Choroid plexus epithelial cell (primary cell): ENCODE measurements at regions not wholly inside any gene's neighbourhood (a gene's known extent, or its start where the extent isn't known, plus 50 kb on each side); places are given as distances from the start of the nearest gene placed in this dataset.

ENCODE experiments used
- DNase-seq: peaks from one replicate; pipeline ENCODE4 v3.0.0-alpha.2; 2010; ENCODE audit warnings: low read depth
- H3K4me3 ChIP-seq: 2 replicates; pipeline ENCODE4 v1.5.1; 2011; ENCODE audit warnings: low read depth, mild to moderate bottlenecking, control low read depth, low read length, moderate library complexity
- CTCF ChIP-seq: conservative IDR thresholded peaks from 2 replicates; pipeline ENCODE4 v1.5.1; 2011; ENCODE audit warnings: low read depth, mild to moderate bottlenecking, control low read depth, inconsistent platforms, low read length, moderate library complexity

- no peak for TF ChIP-seq CTCF
- peak; percentile 30 for DNase-seq
- H3K4me3 ChIP-seq, result no peak overlapping the region
Observed at GRCh38 chr3:159443266-159443665, 545.4 kb upstream of the IL12A start.

GRCh38 chr3:159447841-159448240 is 540.8 kb upstream of the IL12A start:
- H3K4me3 ChIP-seq, result no peak overlapping the region
- TF ChIP-seq CTCF, result no peak
- DNase-seq, result no peak

GRCh38 chr3:159448902-159449301 is 539.7 kb upstream of the IL12A start:
- no peak overlapping the region for H3K4me3 ChIP-seq
- TF ChIP-seq CTCF, result no peak
- DNase-seq, result no peak

- TF ChIP-seq CTCF, result no peak
- DNase-seq, result no peak
Observed at GRCh38 chr3:159451067-159451466, 537.6 kb upstream of the IL12A start.

GRCh38 chr3:159451482-159451881 is 537.2 kb upstream of the IL12A start:
- H3K4me3 ChIP-seq, result no peak overlapping the region
- no peak for TF ChIP-seq CTCF
- no peak for DNase-seq

More at GRCh38 chr3:159451067-159451466, 537.6 kb upstream of the IL12A start:
- H3K4me3 ChIP-seq, result no peak overlapping the region

GRCh38 chr3:159453036-159453435 is 535.6 kb upstream of the IL12A start:
- no peak for TF ChIP-seq CTCF
- DNase-seq, result no peak
- no peak overlapping the region for H3K4me3 ChIP-seq

- DNase-seq, result no peak
- no peak overlapping the region for H3K4me3 ChIP-seq
- TF ChIP-seq CTCF, result no peak
Observed at GRCh38 chr3:159453945-159454344, 534.7 kb upstream of the IL12A start.
